ENCODE measurements at regions not wholly inside any gene's neighbourhood (a gene's known extent, or its start where the extent isn't known, plus 50 kb on each side); places are given as distances from the start of the nearest gene placed in this dataset.

GRCh38 chr18:21191596-21192307 is 50.3 kb upstream of the GREB1L start:
- DNase-seq = peak in 3 of 14 experiments; percentile 8 to 17 (median 11)

More at GRCh38 chr18:21191596-21192307, 50.3 kb upstream of the GREB1L start:
- no peaks in the 10 kb centered on the region for H3K9me3 Mint-ChIP-seq
- Histone ChIP-seq H3K4me3 (ENCODE audit: low read length) (no peak overlapping the region), H3K36me3 (ENCODE audit: insufficient read depth, low read length) (no peaks in the 10 kb centered on the region), H3K27ac (ENCODE audit: low read depth in 1 of 2, low read length in 2 of 2) (no peak overlapping the region), H3K4me1 (ENCODE audit: insufficient read depth, low read length) (no peaks in the 10 kb centered on the region), H3K9me3 (ENCODE audit: control insufficient read depth in 1 of 2, insufficient read depth in 1 of 2, low read length in 2 of 2) (no peaks in the 10 kb centered on the region), H3K27me3 (ENCODE audit: control insufficient read depth in 1 of 2, insufficient read depth in 2 of 2, low read length in 2 of 2) (peaks cover 0 to 7% of the 10 kb centered on the region in 2 experiments)
- ChIA-PET POLR2A (no interaction called here), CTCF (interaction anchor here (1.5 kb wide), 1 partner anchor 765 kb away, joined by 5 read pairs; no protein-coding TSS in a partner anchor)
- H3K36me3 Mint-ChIP-seq (ENCODE audit: low read depth) = no peaks in the 10 kb centered on the region
- no peaks in the 10 kb centered on the region for H3K4me1 Mint-ChIP-seq (ENCODE audit: low read depth)
- H3K27me3 Mint-ChIP-seq = peaks cover 31% of the 10 kb centered on the region
- no peak for ATAC-seq (ENCODE audit: poor library complexity)
- TF ChIP-seq, protein P1, sequence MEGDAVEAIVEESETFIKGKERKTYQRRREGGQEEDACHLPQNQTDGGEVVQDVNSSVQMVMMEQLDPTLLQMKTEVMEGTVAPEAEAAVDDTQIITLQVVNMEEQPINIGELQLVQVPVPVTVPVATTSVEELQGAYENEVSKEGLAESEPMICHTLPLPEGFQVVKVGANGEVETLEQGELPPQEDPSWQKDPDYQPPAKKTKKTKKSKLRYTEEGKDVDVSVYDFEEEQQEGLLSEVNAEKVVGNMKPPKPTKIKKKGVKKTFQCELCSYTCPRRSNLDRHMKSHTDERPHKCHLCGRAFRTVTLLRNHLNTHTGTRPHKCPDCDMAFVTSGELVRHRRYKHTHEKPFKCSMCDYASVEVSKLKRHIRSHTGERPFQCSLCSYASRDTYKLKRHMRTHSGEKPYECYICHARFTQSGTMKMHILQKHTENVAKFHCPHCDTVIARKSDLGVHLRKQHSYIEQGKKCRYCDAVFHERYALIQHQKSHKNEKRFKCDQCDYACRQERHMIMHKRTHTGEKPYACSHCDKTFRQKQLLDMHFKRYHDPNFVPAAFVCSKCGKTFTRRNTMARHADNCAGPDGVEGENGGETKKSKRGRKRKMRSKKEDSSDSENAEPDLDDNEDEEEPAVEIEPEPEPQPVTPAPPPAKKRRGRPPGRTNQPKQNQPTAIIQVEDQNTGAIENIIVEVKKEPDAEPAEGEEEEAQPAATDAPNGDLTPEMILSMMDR (IDR thresholded peaks at IDR 0.05) = peak; percentile 20
- intact Hi-C loops (cut with DNase I, micrococcal nuclease) = loop anchor here in 1 of 2 experiments (10.0 kb wide), 1 partner anchor 1373 kb away; no protein-coding TSS in a partner anchor
- no peak overlapping the region for H3K4me3 Mint-ChIP-seq
- H3K27ac Mint-ChIP-seq = no peak overlapping the region
